GM06990 (cell line): ENCODE measurements at regions not wholly inside any gene's neighbourhood (a gene's known extent, or its start where the extent isn't known, plus 50 kb on each side); places are given as distances from the start of the nearest gene placed in this dataset.

Experiments used
- DNase-seq: peaks from one replicate; pipeline ENCODE4 v3.0.0-alpha.2; 2011; ENCODE audit not compliant: insufficient read length; ENCODE audit errors: extremely low read depth
- H3K27me3 ChIP-seq: replicated peaks from 2 replicates; pipeline ENCODE4 v1.6.0; 2011; ENCODE audit warnings: low read length; ENCODE audit not compliant: control insufficient read depth, insufficient read depth
- H3K36me3 ChIP-seq: 2 replicates; pipeline ENCODE4 v1.5.1; 2011; ENCODE audit warnings: low read length; ENCODE audit not compliant: control insufficient read depth, insufficient read depth
- H3K4me3 ChIP-seq: replicated peaks from 2 replicates; pipeline ENCODE4 v1.5.1; 2011; ENCODE audit warnings: low read depth, mild to moderate bottlenecking, control low read depth, low read length
- TF ChIP-seq, protein P1 (sequence below): IDR thresholded peaks from 2 replicates; pipeline ENCODE4 v1.5.1; 2011; ENCODE audit warnings: low read length, control low read depth, mild to moderate bottlenecking, inconsistent platforms; ENCODE audit not compliant: insufficient read depth, poor library complexity, severe bottlenecking

DNA sequence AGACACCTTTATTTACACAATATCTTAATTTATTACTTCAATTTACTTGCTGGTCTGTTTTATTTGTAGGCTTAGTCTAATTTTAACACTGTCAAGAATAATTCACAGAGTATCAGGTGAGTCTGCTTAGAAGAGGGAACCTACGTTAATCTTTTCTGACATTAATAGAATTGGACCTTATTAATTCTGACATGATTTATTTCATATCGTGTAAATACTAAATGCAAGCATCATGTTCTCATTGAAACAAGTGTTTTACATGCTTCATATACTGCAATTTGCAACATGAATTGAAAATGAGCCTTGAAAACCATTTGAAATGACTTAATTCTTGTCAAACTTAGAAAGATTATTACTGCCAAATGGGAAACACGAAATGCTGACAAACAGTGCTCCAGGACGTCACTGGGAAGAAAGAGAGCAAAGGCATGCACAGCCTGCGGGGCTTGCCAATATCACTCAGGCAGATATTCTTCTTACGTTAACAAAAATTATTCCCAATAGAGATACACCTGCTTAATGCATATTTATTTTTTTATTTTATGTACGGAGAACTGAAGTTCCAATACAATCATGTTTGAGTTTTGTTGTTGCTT lies 282.0 kb upstream of the AKR1E2 start:
- H3K27me3 ChIP-seq, result no peaks in the 10 kb centered on the region
- no peak for DNase-seq

GRCh38 chr10:4541292-4541691 lies 284.7 kb upstream of the AKR1E2 start:
- Histone ChIP-seq H3K36me3 (no peaks in the 10 kb centered on the region), H3K4me3 (no peak overlapping the region), H3K27me3 (no peaks in the 10 kb centered on the region)
- TF ChIP-seq, protein P1, sequence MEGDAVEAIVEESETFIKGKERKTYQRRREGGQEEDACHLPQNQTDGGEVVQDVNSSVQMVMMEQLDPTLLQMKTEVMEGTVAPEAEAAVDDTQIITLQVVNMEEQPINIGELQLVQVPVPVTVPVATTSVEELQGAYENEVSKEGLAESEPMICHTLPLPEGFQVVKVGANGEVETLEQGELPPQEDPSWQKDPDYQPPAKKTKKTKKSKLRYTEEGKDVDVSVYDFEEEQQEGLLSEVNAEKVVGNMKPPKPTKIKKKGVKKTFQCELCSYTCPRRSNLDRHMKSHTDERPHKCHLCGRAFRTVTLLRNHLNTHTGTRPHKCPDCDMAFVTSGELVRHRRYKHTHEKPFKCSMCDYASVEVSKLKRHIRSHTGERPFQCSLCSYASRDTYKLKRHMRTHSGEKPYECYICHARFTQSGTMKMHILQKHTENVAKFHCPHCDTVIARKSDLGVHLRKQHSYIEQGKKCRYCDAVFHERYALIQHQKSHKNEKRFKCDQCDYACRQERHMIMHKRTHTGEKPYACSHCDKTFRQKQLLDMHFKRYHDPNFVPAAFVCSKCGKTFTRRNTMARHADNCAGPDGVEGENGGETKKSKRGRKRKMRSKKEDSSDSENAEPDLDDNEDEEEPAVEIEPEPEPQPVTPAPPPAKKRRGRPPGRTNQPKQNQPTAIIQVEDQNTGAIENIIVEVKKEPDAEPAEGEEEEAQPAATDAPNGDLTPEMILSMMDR, result no peak
- no peak for DNase-seq

More for the DNA sequence above, 282.0 kb upstream of the AKR1E2 start:
- H3K4me3 ChIP-seq, result no peak overlapping the region
- no peaks in the 10 kb centered on the region for H3K36me3 ChIP-seq
- TF ChIP-seq, protein P1, result no peak

DNA sequence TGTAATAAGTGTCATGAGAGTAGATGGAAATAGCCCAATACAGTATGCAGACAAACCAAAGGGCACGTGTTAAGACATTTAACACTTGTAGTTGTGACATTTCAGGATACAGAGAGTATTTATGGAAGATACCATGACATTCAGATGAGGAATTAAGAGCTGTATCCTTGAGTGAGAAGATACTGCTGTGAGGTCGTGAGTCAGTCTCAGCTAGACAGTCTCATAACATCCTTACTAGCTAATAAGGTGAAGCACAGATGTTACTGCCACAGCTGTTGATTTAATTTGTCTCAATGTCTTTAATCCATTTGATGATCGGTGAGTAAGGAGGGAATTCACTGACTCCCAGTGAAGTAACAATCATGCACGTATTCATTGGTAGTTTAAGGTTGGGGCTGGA lies 288.0 kb upstream of the AKR1E2 start:
- no peak overlapping the region for H3K4me3 ChIP-seq
- no peaks in the 10 kb centered on the region for H3K36me3 ChIP-seq
- TF ChIP-seq, protein P1, result no peak
- no peak for DNase-seq
- no peaks in the 10 kb centered on the region for H3K27me3 ChIP-seq

DNA sequence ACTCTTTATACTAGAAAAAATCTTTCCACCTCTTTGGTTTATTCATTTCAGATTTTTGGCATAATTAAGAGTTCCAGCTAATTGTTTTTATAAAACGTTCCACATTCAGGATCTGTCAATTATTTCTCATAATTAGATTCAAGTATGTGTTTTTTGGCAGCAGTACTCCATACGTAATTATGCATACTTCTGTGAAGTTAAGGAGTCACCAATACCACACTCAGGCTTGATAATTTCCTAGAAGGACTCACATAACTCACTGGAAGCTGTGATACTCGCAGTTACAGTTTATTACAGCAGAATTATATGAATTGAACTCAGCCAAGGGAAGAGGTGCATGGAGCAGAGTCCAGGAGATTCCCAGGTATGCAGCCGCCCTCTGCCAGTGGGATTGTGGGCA lies 290.5 kb upstream of the AKR1E2 start:
- H3K36me3 ChIP-seq, result no peaks in the 10 kb centered on the region
- no peak for DNase-seq
- H3K4me3 ChIP-seq, result no peak overlapping the region
- TF ChIP-seq, protein P1, result no peak
- H3K27me3 ChIP-seq, result no peaks in the 10 kb centered on the region

DNA sequence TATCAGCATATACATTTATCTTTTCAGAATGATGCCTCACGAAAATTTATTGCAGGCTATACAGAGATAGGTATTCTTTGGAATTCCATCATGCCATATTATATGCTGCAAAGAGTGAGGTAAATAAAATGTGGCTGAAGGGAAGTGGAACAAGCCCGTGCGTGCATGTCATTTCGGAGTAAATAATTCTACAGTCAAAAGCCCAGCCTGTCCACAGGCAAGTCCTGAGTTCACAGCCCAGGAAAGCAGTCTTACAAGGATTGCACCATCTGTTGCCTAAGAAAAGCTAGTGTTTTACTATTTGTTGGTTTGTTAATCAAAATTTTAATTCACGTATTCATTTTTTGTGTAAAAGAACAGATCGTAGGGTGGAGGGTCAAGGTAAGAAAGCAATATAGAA lies 292.4 kb upstream of the AKR1E2 start:
- no peak for DNase-seq
- TF ChIP-seq, protein P1, result no peak
- no peaks in the 10 kb centered on the region for H3K36me3 ChIP-seq
- H3K27me3 ChIP-seq, result no peaks in the 10 kb centered on the region
- no peak overlapping the region for H3K4me3 ChIP-seq

DNA sequence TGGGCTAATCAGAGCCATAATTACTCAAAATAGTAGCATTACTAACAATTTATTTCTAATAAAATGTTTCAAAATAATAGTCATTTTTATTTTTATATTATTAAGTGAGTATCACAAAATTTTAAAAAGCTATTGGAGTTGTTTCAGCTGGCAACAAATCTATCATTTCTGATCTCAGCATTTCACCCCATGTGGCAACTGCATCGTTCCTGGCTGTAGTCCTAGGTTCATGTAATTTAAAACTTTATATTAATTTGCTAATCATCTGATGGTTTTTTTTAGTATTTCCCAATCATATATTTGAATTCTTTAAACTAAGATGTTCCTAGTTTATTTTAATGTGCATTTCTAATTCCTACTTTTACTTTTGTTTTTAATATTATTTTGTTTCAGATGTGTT lies 293.0 kb upstream of the AKR1E2 start:
- Histone ChIP-seq H3K36me3 (no peaks in the 10 kb centered on the region), H3K27me3 (no peaks in the 10 kb centered on the region), H3K4me3 (no peak overlapping the region)
- DNase-seq, result no peak
- TF ChIP-seq, protein P1, result no peak
